ENCODE measurements at regions not wholly inside any gene's neighbourhood (a gene's known extent, or its start where the extent isn't known, plus 50 kb on each side); places are given as distances from the start of the nearest gene placed in this dataset.

GRCh38 chr13:34542321-34542720 lies 399.7 kb upstream of the NBEA start:
- H3K4me1 ChIP-seq (ENCODE audit: control insufficient read depth, insufficient read depth, low read length) = no peaks in the 10 kb centered on the region
- H3K27me3 ChIP-seq (ENCODE audit: control insufficient read depth, insufficient read depth, low read length) = no peaks in the 10 kb centered on the region
- H3K56ac ChIP-seq (ENCODE audit: extremely low read depth, insufficient read depth, low read length) = no peak overlapping the region
- ChIA-PET CTCF (no interaction called here), POLR2A (ENCODE audit: unreplicated experiment) (no interaction called here)
- H2AK9ac ChIP-seq (replicated peaks; ENCODE audit: low read depth, low read length, poor library complexity) = no peak overlapping the region
- no peak overlapping the region for H3K18ac ChIP-seq (ENCODE audit: low read depth, low read length)
- no peaks in the 10 kb centered on the region for H3K79me1 ChIP-seq (ENCODE audit: low read depth in 1 of 2, low read length in 2 of 2)
- no peak overlapping the region for H3K4me3 ChIP-seq (ENCODE audit: insufficient read depth, low read depth, low read length)
- H3K36me3 ChIP-seq (ENCODE audit: control insufficient read depth, insufficient read depth, low read length) = no peaks in the 10 kb centered on the region
- no peak overlapping the region for H3K27ac ChIP-seq (ENCODE audit: insufficient read depth, low read length)
- no peak overlapping the region for H2AK5ac ChIP-seq (ENCODE audit: low read depth, low read length)
- H3K4ac ChIP-seq (ENCODE audit: low read depth, low read length) = no peak overlapping the region
- no peak overlapping the region for H4K91ac ChIP-seq (ENCODE audit: insufficient read depth, low read depth, low read length)
- no peaks in the 10 kb centered on the region for H4K20me1 ChIP-seq (ENCODE audit: insufficient read depth, low read length)
- no CpG with 5 or more reads among the region's 4 CpGs for WGBS, 2 experiments (ENCODE audit: extremely low coverage in 2 of 2, insufficient read length in 1 of 2)
- H2BK15ac ChIP-seq (ENCODE audit: low read depth, low read length) = no peak overlapping the region
- H2BK120ac ChIP-seq (ENCODE audit: low read depth, low read length) = no peak overlapping the region
- no peak for TF ChIP-seq NFE2L2 (IDR thresholded peaks at IDR 0.05; ENCODE audit: low read depth, low read length)
- dilution Hi-C loops (cut with HindIII; ENCODE audit: low sequenced_read_pairs, unreplicated experiment) (no loop called here), in situ Hi-C loops (cut with MboI; ENCODE audit: low sequenced_read_pairs) (no loop called here), intact Hi-C loops (cut with micrococcal nuclease) (no loop called here)
- no peaks in the 10 kb centered on the region for H3K9me1 ChIP-seq (ENCODE audit: insufficient read depth, low read length)
- H2BK5ac ChIP-seq (ENCODE audit: low read depth, low read length, poor library complexity, severe bottlenecking) = no peak overlapping the region
- no TSS peak for BruUV-seq (replicated peaks)
- no peak overlapping the region for H4K8ac ChIP-seq (ENCODE audit: low read depth in 2 of 2, low read length in 2 of 2)
- no peak overlapping the region for H2AFZ ChIP-seq (replicated peaks; ENCODE audit: low read length, poor library complexity)
- H3K23ac ChIP-seq (ENCODE audit: low read depth, low read length) = no peak overlapping the region
- no peak for DNase-seq
- H3K14ac ChIP-seq (replicated peaks; ENCODE audit: low read depth, low read length) = no peak overlapping the region
- no peak overlapping the region for H4K5ac ChIP-seq (ENCODE audit: low read depth, low read length)
- no peak overlapping the region for H3K9ac ChIP-seq (ENCODE audit: low read depth, low read length)
- no peak for ATAC-seq (ENCODE audit: low read depth)
- H3K9me3 ChIP-seq (ENCODE audit: control insufficient read depth, insufficient read depth, low read length) = no peaks in the 10 kb centered on the region
- H3K4me2 ChIP-seq (ENCODE audit: low read depth, low read length) = no peak overlapping the region
- no peak overlapping the region for H2BK20ac ChIP-seq (ENCODE audit: low read depth, low read length)

Measured in IMR-90 (cell line).